ENCODE measurements at regions not wholly inside any gene's neighbourhood (a gene's known extent, or its start where the extent isn't known, plus 50 kb on each side); places are given as distances from the start of the nearest gene placed in this dataset.

- TF ChIP-seq CTCF (IDR thresholded peaks at IDR 0.05; ENCODE audit: insufficient read depth, low read length) (no peak), GABPA (IDR thresholded peaks at IDR 0.05; ENCODE audit: low read depth) (no peak), REST (IDR thresholded peaks at IDR 0.05; ENCODE audit: insufficient replicate concordance, low read depth) (no peak), POLR2AphosphoS5 (IDR thresholded peaks at IDR 0.05; ENCODE audit: low read depth) (no peak)
Measured at GRCh38 chr19:28422046-28422445, 790.9 kb downstream of the UQCRFS1 start.
